Testis (tissue), 2 donors: ENCODE measurements at regions not wholly inside any gene's neighbourhood (a gene's known extent, or its start where the extent isn't known, plus 50 kb on each side); places are given as distances from the start of the nearest gene placed in this dataset.

ENCODE experiments used
- POLR2A ChIP-seq: fragments of 450-650 bp; IDR thresholded peaks from one replicate; pipeline ENCODE4 v1.6.1; 2017; ENCODE audit warnings: antibody characterized with exemption, mild to moderate bottlenecking, moderate library complexity
- TF ChIP-seq, protein P1 (sequence below), 3 experiments: fragments of 450-650 bp in 2 of 3; fragments of 200-600 bp in 1 of 3; sonication (generic) in 1 of 3; IDR thresholded peaks; one replicate each; pipeline ENCODE4 v1.5.1; 2016 to 2019; ENCODE audit warnings: antibody characterized with exemption in 3 of 3, mild to moderate bottlenecking in 2 of 3, moderate library complexity in 1 of 3

DNA sequence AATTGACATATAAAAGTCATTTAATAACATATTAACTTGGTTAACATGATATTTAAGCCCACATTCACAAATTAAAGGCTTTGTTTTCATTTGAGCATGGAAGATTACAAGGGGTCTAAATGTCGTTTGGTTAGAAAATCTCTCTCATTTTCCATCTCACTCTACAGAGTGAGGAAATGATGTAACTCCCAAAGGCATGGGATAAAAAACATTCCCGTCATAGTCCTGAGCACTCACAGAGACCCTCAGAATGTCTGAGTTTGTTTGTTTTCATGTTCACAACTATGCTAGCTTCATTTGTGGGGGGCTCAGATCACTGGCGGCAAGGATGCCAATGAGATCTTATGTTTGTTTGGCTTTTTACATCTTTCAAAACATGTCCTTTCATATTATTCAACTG lies 307.5 kb downstream of the TBC1D4 start:
- TF ChIP-seq, protein P1, sequence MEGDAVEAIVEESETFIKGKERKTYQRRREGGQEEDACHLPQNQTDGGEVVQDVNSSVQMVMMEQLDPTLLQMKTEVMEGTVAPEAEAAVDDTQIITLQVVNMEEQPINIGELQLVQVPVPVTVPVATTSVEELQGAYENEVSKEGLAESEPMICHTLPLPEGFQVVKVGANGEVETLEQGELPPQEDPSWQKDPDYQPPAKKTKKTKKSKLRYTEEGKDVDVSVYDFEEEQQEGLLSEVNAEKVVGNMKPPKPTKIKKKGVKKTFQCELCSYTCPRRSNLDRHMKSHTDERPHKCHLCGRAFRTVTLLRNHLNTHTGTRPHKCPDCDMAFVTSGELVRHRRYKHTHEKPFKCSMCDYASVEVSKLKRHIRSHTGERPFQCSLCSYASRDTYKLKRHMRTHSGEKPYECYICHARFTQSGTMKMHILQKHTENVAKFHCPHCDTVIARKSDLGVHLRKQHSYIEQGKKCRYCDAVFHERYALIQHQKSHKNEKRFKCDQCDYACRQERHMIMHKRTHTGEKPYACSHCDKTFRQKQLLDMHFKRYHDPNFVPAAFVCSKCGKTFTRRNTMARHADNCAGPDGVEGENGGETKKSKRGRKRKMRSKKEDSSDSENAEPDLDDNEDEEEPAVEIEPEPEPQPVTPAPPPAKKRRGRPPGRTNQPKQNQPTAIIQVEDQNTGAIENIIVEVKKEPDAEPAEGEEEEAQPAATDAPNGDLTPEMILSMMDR (IDR thresholded peaks at IDR 0.05) = no peak
- TF ChIP-seq POLR2A = no peak
